SK-N-MC (cell line): ENCODE measurements at regions not wholly inside any gene's neighbourhood (a gene's known extent, or its start where the extent isn't known, plus 50 kb on each side); places are given as distances from the start of the nearest gene placed in this dataset.
"Not testable (repeated sequence)": the region's sequence is repeated elsewhere in the genome, so short reads cannot be mapped to it uniquely, and the experiment has no call there.

Source experiments
- DNase-seq: peaks from one replicate; pipeline ENCODE4 v3.0.0-alpha.2; 2011; ENCODE audit warnings: low read depth, low spot score
- H3K27ac ChIP-seq: fragments of 200-600 bp; sonication (generic); 2 replicates; pipeline ENCODE4 v1.5.1; 2016; ENCODE audit warnings: mixed run types
- H3K36me3 ChIP-seq: fragments of 200-600 bp; sonication (generic); 2 replicates; pipeline ENCODE4 v1.6.1; 2017; ENCODE audit warnings: antibody characterized with exemption, low read length, mixed read lengths; ENCODE audit not compliant: insufficient read depth
- H3K4me3 ChIP-seq: fragments of 200-600 bp; sonication (generic); 2 replicates; pipeline ENCODE4 v1.5.1; 2016
- H3K9ac ChIP-seq: fragments of 200-600 bp; sonication (generic); 2 replicates; pipeline ENCODE4 v1.8.0; 2017; ENCODE audit warnings: mixed run types, mixed read lengths; ENCODE audit not compliant: insufficient read length
- H3K9me3 ChIP-seq: fragments of 200-600 bp; sonication (generic); 2 replicates; pipeline ENCODE4 v1.6.1; 2017; ENCODE audit warnings: low read depth, mild to moderate bottlenecking, antibody characterized with exemption, low read length, moderate library complexity, mixed read lengths
- EZH2 ChIP-seq: fragments of 200-600 bp; sonication (generic); IDR thresholded peaks from one replicate; pipeline ENCODE4 v1.6.1; 2017; ENCODE audit warnings: antibody characterized with exemption
- FOXP2 ChIP-seq: optimal IDR thresholded peaks from 2 replicates; pipeline ENCODE3; 2011; ENCODE audit warnings: mild to moderate bottlenecking, moderate library complexity; ENCODE audit not compliant: insufficient read depth; ENCODE audit errors: extremely low read length, control extremely low read depth
- POLR2AphosphoS5 ChIP-seq: IDR thresholded peaks from 2 replicates; pipeline ENCODE4 v1.6.1; 2012; ENCODE audit warnings: mild to moderate bottlenecking, low read depth, low read length, borderline replicate concordance

- DNase-seq = no peak
- TF ChIP-seq FOXP2 (no peak), POLR2AphosphoS5 (no peak), EZH2 (no peak)
- Histone ChIP-seq H3K36me3 (no peaks in the 10 kb centered on the region), H3K27ac (no peak overlapping the region), H3K9me3 (no peaks in the 10 kb centered on the region), H3K4me3 (no peak overlapping the region), H3K9ac (no peak overlapping the region)
Measured at GRCh38 chr6:67881706-67882065, 753.4 kb upstream of the ADGRB3 start.

GRCh38 chr6:67880939-67881705 is 754.0 kb upstream of the ADGRB3 start:
- H3K9me3 ChIP-seq = no peaks in the 10 kb centered on the region
- H3K4me3 ChIP-seq = no peak overlapping the region
- no peaks in the 10 kb centered on the region for H3K36me3 ChIP-seq
- DNase-seq = no peak
- no peak overlapping the region for H3K27ac ChIP-seq
- TF ChIP-seq EZH2 (no peak), FOXP2 (no peak), POLR2AphosphoS5 (no peak)
- no peak overlapping the region for H3K9ac ChIP-seq

- not testable (repeated sequence) for H3K9me3 ChIP-seq, H3K4me3 ChIP-seq, H3K9ac ChIP-seq, H3K27ac ChIP-seq, DNase-seq, H3K36me3 ChIP-seq
Measured at GRCh38 chr6:67880343-67880742, 754.7 kb upstream of the ADGRB3 start.

- DNase-seq, H3K9me3 ChIP-seq, H3K27ac ChIP-seq, H3K4me3 ChIP-seq, H3K36me3 ChIP-seq, H3K9ac ChIP-seq: not testable (repeated sequence)
Measured at GRCh38 chr6:67879928-67880327, 755.2 kb upstream of the ADGRB3 start.

- DNase-seq, H3K9me3 ChIP-seq, H3K27ac ChIP-seq: not testable (repeated sequence)
Measured at GRCh38 chr6:67879105-67879904, 755.8 kb upstream of the ADGRB3 start.

GRCh38 chr6:67878216-67878615 is 756.9 kb upstream of the ADGRB3 start:
- DNase-seq, H3K27ac ChIP-seq, H3K36me3 ChIP-seq, H3K4me3 ChIP-seq, H3K9ac ChIP-seq, H3K9me3 ChIP-seq: not testable (repeated sequence)

More at GRCh38 chr6:67879105-67879904, 755.8 kb upstream of the ADGRB3 start:
- not testable (repeated sequence) for H3K4me3 ChIP-seq, H3K36me3 ChIP-seq, H3K9ac ChIP-seq

- H3K36me3 ChIP-seq = no peaks in the 10 kb centered on the region
- no peak overlapping the region for H3K4me3 ChIP-seq
- no peak overlapping the region for H3K9ac ChIP-seq
- TF ChIP-seq FOXP2 (no peak), POLR2AphosphoS5 (no peak), EZH2 (no peak)
- no peaks in the 10 kb centered on the region for H3K9me3 ChIP-seq
- DNase-seq = no peak
- H3K27ac ChIP-seq = no peak overlapping the region
Measured at GRCh38 chr6:67877288-67877687, 757.8 kb upstream of the ADGRB3 start.

- H3K9me3 ChIP-seq = no peaks in the 10 kb centered on the region
- no peak for TF ChIP-seq POLR2AphosphoS5
- no peak overlapping the region for H3K4me3 ChIP-seq
- DNase-seq = no peak
- no peak overlapping the region for H3K9ac ChIP-seq
- H3K36me3 ChIP-seq = no peaks in the 10 kb centered on the region
- H3K27ac ChIP-seq = no peak overlapping the region
Measured at GRCh38 chr6:67875877-67876383, 759.2 kb upstream of the ADGRB3 start.

GRCh38 chr6:67870321-67870720 is 764.8 kb upstream of the ADGRB3 start:
- H3K36me3 ChIP-seq = no peaks in the 10 kb centered on the region
- H3K27ac ChIP-seq = no peak overlapping the region
- DNase-seq = no peak
- no peak overlapping the region for H3K9ac ChIP-seq
- no peaks in the 10 kb centered on the region for H3K9me3 ChIP-seq
- no peak overlapping the region for H3K4me3 ChIP-seq
- TF ChIP-seq EZH2 = no peak
- TF ChIP-seq FOXP2 = no peak
- TF ChIP-seq POLR2AphosphoS5 = no peak
